ENCODE measurements at regions not wholly inside any gene's neighbourhood (a gene's known extent, or its start where the extent isn't known, plus 50 kb on each side); places are given as distances from the start of the nearest gene placed in this dataset.

DNA sequence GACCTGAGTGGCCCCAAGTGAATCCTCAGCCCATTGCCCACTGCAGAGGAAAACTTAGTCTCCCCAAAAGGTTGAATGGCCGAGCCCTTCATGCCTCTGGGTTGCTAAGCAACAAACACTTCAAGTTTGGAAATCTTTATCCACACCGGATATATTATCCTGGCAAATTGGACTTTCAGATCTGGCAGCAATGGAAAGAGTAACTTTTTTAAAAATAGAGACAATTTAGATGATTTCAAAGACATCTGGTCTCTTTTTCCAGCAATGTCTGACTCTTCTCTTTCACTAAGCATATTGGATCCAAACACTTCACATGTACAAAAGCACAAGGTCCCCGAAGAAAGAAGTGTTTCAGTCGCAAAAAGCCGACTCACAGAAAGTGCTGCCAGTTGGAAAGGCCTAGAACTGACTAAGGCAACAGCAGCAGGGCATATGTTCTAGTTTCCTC lies 505.3 kb downstream of the SOX6 start:
- Mint-ChIP-seq H3K27me3 (ENCODE audit: insufficient read depth, unreplicated experiment) (no peaks in the 10 kb centered on the region), H3K4me1 (ENCODE audit: insufficient read depth, unreplicated experiment) (no peaks in the 10 kb centered on the region), H3K4me3 (ENCODE audit: unreplicated experiment) (no peak overlapping the region), H3K9me3 (ENCODE audit: unreplicated experiment) (no peaks in the 10 kb centered on the region), H3K36me3 (ENCODE audit: insufficient read depth, unreplicated experiment) (no peaks in the 10 kb centered on the region), H3K27ac (ENCODE audit: low read depth, unreplicated experiment) (no peak overlapping the region)
- BruUV-seq (replicated peaks), result no TSS peak
- intact Hi-C loops (cut with micrococcal nuclease), result loop anchor here (5.0 kb wide), 1 partner anchor 199 kb away; no protein-coding TSS in a partner anchor
- POLR2A ChIA-PET, result no interaction called here
- no peak for DNase-seq (ENCODE audit: unreplicated experiment)
- CTCF ChIA-PET, result interaction anchor here (1.5 kb wide), 1 partner anchor 763 kb away, joined by 7 read pairs; no protein-coding TSS in a partner anchor
- TF ChIP-seq, protein P1, sequence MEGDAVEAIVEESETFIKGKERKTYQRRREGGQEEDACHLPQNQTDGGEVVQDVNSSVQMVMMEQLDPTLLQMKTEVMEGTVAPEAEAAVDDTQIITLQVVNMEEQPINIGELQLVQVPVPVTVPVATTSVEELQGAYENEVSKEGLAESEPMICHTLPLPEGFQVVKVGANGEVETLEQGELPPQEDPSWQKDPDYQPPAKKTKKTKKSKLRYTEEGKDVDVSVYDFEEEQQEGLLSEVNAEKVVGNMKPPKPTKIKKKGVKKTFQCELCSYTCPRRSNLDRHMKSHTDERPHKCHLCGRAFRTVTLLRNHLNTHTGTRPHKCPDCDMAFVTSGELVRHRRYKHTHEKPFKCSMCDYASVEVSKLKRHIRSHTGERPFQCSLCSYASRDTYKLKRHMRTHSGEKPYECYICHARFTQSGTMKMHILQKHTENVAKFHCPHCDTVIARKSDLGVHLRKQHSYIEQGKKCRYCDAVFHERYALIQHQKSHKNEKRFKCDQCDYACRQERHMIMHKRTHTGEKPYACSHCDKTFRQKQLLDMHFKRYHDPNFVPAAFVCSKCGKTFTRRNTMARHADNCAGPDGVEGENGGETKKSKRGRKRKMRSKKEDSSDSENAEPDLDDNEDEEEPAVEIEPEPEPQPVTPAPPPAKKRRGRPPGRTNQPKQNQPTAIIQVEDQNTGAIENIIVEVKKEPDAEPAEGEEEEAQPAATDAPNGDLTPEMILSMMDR (IDR thresholded peaks at IDR 0.05; ENCODE audit: unreplicated experiment), result no peak

DNA sequence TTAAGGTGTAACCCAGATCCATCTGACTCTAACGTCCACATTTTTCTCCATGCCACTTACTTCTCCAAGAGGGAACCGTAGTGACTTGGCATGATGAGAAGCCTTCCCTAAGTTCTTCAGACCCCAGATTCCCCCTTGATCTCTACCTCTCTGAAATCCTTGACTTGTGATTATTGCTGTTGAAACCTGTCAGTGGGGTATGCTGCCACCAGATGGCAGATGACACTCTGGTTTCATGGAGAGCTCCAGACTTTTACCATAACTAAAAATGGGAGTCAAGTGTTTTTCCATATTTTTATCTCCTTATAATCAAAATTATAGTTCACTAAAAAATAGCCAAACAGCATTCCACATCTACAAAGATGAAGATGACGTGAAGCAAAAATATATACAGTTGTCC lies 504.2 kb downstream of the SOX6 start:
- Mint-ChIP-seq H3K9me3 (ENCODE audit: unreplicated experiment) (no peaks in the 10 kb centered on the region), H3K4me1 (ENCODE audit: insufficient read depth, unreplicated experiment) (no peaks in the 10 kb centered on the region), H3K4me3 (ENCODE audit: unreplicated experiment) (no peak overlapping the region), H3K36me3 (ENCODE audit: insufficient read depth, unreplicated experiment) (no peaks in the 10 kb centered on the region), H3K27me3 (ENCODE audit: insufficient read depth, unreplicated experiment) (no peaks in the 10 kb centered on the region), H3K27ac (ENCODE audit: low read depth, unreplicated experiment) (no peak overlapping the region)
- TF ChIP-seq, protein P1 (IDR thresholded peaks at IDR 0.05; ENCODE audit: unreplicated experiment), result peak; percentile 56
- intact Hi-C loops (cut with micrococcal nuclease), result loop anchor here (1.0 to 5.0 kb wide), 4 partner anchors 136 to 761 kb away; no protein-coding TSS in a partner anchor
- DNase-seq (ENCODE audit: unreplicated experiment), result peak; percentile 43
- BruUV-seq (replicated peaks), result no TSS peak
- CTCF ChIA-PET, result interaction anchor here (0.7 to 1.5 kb wide), 5 partner anchors 86 to 762 kb away, joined by 3 to 7 read pairs (median 4); no protein-coding TSS in a partner anchor
- POLR2A ChIA-PET, result interaction anchor here (1.0 kb wide), 1 partner anchor 754 kb away, joined by 4 read pairs; no protein-coding TSS in a partner anchor

DNA sequence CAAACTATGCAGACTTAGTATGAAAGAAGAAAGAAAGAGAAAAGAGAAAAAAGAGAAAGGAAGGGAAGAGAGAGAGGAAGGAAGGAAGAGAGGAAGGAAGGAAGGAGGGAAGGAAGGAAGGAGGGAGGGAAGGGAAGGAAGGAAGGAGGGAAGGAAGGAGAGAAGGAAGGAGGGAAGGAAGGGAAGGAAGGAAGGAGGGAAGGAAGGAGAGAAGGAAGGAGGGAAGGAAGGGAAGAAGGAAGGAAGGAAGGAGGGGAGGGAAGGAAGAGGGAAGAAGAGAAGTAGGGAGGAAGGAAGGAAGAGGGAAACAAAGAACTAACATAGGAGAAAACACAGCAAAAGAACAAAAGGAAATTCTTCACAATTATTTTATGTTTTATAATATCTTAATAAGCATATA lies 502.1 kb downstream of the SOX6 start:
- no peaks in the 10 kb centered on the region for H3K4me1 Mint-ChIP-seq (ENCODE audit: insufficient read depth, unreplicated experiment)
- no peak overlapping the region for H3K27ac Mint-ChIP-seq (ENCODE audit: low read depth, unreplicated experiment)
- POLR2A ChIA-PET, result interaction anchor here (1.3 kb wide), 1 partner anchor 751 kb away, joined by 4 read pairs; no protein-coding TSS in a partner anchor
- DNase-seq (ENCODE audit: unreplicated experiment), result no peak
- TF ChIP-seq, protein P1 (IDR thresholded peaks at IDR 0.05; ENCODE audit: unreplicated experiment), result no peak
- peaks cover 8% of the 10 kb centered on the region for H3K36me3 Mint-ChIP-seq (ENCODE audit: insufficient read depth, unreplicated experiment)
- no TSS peak for BruUV-seq (replicated peaks)
- no peak overlapping the region for H3K4me3 Mint-ChIP-seq (ENCODE audit: unreplicated experiment)
- intact Hi-C loops (cut with micrococcal nuclease), result loop anchor here (5.0 kb wide), 1 partner anchor 202 kb away; no protein-coding TSS in a partner anchor
- CTCF ChIA-PET, result interaction anchor here (1.1 to 1.8 kb wide), 2 partner anchors 752 to 759 kb away, joined by 5 to 12 read pairs; no protein-coding TSS in a partner anchor
- no peaks in the 10 kb centered on the region for H3K9me3 Mint-ChIP-seq (ENCODE audit: unreplicated experiment)
- H3K27me3 Mint-ChIP-seq (ENCODE audit: insufficient read depth, unreplicated experiment), result no peaks in the 10 kb centered on the region

DNA sequence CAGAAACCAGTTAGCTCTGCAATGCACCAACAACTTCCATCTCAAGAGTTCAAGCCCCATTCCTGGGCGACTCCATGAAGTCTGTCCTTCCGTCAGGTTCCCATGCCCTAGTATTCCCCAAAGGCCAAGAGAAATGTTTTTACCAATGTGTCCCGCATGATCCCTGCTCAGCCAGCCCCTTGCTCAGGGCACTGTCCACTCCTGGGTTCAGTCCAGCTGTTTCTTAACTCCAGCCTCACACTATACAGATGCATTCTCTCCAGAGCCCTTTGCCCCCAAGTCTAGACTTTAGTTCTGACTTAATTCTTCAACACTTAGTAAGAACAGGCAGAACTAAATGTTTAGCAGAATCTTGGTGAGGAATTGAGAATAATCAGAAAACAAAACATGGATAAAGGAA lies 497.5 kb downstream of the SOX6 start:
- POLR2A ChIA-PET, result no interaction called here
- CTCF ChIA-PET, result no interaction called here
- H3K4me1 Mint-ChIP-seq (ENCODE audit: insufficient read depth, unreplicated experiment), result peaks cover 10% of the 10 kb centered on the region
- no TSS peak for BruUV-seq (replicated peaks)
- no peak for DNase-seq (ENCODE audit: unreplicated experiment)
- peaks cover 8% of the 10 kb centered on the region for H3K36me3 Mint-ChIP-seq (ENCODE audit: insufficient read depth, unreplicated experiment)
- H3K9me3 Mint-ChIP-seq (ENCODE audit: unreplicated experiment), result no peaks in the 10 kb centered on the region
- intact Hi-C loops (cut with micrococcal nuclease), result no loop called here
- H3K27me3 Mint-ChIP-seq (ENCODE audit: insufficient read depth, unreplicated experiment), result no peaks in the 10 kb centered on the region
- H3K4me3 Mint-ChIP-seq (ENCODE audit: unreplicated experiment), result no peak overlapping the region
- TF ChIP-seq, protein P1 (IDR thresholded peaks at IDR 0.05; ENCODE audit: unreplicated experiment), result no peak
- no peak overlapping the region for H3K27ac Mint-ChIP-seq (ENCODE audit: low read depth, unreplicated experiment)
